Posterior cingulate gyrus (tissue), 11 donors: ENCODE measurements at regions not wholly inside any gene's neighbourhood (a gene's known extent, or its start where the extent isn't known, plus 50 kb on each side); places are given as distances from the start of the nearest gene placed in this dataset.

Experiments used
- DNase-seq, 10 donors: peaks; one replicate each; pipeline versions ENCODE4 v3.0.0 to v3.0.0-alpha.2; 2020 to 2021; ENCODE audit warnings: mixed read lengths in 3 of 10
- intact Hi-C: fragments of 100-400 bp; cut with DNase I; formaldehyde crosslinking; loops from one replicate; pipeline ENCODE4 v1.15.1; 2023

DNA sequence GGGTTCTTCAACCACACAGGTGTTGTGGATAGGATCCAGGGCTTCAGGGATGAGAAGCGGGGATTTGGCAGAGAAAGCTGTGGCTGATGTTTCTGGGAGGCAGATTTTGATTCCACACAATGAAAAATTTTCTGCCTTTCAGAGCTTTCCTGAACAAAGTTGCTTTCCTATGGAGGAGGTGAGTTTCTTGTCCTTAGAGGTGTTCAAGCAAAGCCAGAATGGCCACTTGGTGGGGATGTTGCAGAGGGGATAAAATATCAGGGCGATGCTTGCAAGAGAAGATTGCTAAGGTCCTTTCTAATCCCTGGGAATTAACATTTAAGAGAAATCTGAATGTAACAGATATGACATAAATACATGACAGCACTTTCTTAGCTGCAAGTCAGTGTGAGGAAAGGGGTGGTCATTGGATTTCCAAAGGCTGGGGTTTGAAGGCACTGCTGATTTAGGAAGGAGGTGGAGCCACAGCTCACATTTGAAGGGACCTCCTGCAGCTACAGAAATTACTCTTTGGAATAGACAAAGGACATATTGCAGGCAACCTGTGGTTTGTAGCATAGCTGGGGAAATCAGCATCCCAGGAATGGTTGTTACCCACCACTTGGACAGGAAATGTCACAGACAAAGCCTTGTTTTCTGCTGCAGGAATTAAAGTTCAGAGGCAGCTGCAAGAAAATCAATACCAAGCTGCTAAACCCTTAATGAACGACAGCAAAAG, 271.1 kb upstream of the CHD6 start:
- peak in 4 of 10 donors; percentile 22 to 89 (median 32) for DNase-seq
- intact Hi-C loops = no loop called here

DNA sequence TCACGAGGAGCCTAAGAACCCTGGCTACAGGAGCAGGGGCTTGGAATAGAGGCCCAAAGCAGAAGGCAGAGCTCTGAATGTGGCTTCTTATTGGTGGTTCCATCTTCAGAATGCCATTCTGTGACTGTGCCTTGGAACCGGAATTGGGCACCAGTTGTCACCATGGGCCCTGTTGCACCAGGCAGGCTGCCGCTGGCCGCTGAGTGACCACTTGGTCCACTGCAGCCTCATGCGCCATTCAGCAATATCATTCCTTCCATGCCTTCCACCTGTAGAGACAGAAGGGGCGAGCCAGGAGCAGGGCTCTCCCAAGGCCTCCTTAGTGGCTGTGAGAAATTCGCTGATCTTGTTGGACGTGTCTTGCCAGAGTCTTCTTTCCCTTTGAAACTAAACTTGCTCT, 270.3 kb upstream of the CHD6 start:
- peak in 1 of 10 donors; percentile 81 for DNase-seq
- intact Hi-C loops = no loop called here

DNA sequence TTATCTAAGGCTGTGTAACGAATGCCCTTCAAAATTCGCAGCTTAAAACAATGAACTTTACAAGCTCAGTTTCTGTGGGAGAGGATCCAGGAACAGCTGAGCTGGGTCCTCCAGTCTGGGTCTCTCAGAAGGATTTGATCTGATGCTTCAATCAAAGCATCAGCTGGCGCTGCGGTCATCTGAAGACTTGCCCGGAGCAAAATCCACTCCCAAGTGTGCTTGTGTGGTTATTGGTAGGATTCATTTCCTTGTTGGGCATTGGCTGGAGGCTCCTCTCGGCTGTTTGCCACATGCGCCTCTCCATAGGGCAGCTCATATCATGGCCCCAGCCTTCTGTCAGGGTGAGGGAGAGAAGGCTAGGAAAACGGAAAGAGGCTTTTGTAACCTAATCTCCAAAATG, 269.3 kb upstream of the CHD6 start:
- no peak for DNase-seq
- intact Hi-C loops = no loop called here

DNA sequence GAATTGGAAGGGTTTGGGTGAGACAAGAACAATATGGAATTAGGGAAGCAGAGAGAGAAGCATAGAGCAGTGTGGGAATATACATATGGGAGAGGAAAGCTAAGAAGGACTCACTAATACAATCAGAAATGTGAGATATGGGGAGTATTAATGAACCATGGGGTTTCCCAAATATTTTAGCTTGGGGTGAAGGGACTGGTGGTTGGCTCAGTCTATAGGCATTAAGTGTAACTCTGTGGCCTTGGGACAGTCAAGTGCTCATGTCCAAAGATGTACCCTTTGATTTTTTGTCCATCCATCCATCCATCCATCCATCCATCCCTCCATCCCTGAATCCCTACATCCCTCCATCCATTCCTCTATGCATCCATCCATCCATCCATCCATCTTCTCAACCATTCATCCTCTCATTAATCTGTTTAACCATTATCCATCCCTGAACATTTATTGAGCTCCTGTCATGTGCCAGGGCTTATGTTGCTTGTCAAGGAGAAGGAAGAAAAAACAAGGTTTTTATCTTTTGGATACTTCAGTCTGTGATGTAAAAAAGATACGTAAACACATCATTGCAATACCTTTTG, 263.4 kb upstream of the CHD6 start:
- DNase-seq = no peak
- intact Hi-C loops = no loop called here

DNA sequence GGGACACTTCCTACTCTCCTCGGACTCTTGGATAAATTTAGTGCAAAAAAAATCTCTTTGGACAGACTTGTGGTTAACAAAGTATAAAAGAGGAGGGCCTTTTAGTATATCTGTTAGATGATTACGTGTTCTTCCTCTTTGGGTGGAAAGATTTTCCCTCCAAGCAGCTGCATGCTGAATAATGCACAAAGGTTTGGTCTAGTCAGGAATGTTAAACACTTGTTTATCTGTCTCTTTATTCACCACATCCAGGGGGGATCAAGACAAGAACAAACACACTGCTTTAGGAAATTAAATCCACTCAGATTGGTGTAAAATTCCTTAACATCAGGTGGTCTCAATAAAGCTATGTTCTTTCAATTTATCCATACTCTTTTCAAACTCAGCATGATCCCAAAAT, 260.9 kb upstream of the CHD6 start:
- intact Hi-C loops = no loop called here
- DNase-seq = no peak

DNA sequence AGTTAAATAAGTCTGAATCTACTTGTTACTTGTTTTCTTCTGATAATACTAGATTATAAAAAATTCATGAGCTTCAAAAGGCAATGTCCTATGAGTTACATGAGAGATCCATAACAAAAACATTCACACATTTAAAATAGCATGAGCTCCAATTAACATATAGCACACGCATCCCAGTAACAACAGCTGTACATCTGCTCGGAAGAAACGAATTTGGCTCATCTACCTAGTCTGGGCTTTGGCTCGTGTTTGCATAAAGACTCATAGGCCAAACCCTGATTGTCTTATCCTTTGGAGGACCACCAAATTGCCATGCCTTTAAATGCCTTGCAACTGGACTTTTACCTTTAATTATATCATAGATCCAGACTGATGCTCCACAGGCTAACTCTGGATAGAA, 259.7 kb upstream of the CHD6 start:
- intact Hi-C loops = no loop called here
- DNase-seq = no peak

DNA sequence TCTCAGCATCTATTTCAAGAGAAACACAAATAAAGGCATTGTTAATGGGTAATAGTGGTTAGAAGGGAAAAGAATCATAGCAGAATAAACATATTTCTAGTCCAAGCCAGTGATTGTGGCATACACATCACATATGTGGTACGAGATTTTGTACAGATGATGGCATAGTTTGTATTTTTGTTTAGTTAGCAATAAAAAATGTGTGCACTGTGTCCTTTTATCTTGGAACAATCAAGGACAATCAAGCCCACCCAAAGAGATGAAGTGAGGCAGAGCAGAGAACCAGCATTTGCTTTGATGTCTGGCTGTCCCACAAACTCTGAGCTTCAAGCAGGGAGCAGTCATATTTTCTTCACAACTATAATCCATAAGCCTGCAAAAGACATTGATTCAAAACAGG, 256.5 kb upstream of the CHD6 start:
- DNase-seq = no peak
- intact Hi-C loops = no loop called here

DNA sequence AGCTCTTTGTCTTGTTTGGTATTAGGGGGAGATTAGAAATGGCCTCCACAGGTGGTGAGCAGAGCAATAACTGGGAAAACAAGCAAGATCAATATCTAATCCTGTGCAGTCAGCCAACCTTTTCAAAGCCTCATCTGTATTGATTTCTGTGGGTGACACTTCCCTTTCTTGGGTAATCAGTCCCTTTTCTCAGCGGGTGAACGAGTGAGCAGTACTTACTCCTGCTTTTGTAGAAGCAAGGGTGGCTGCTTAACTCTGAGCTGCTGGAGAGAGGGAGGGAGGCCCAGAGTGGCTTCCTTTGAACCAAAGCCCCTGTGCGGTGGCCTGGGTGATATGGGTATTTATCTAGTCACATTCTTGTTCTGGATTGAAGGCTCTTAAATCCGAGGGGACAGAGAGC, 254.8 kb upstream of the CHD6 start:
- no peak for DNase-seq
- intact Hi-C loops = no loop called here

DNA sequence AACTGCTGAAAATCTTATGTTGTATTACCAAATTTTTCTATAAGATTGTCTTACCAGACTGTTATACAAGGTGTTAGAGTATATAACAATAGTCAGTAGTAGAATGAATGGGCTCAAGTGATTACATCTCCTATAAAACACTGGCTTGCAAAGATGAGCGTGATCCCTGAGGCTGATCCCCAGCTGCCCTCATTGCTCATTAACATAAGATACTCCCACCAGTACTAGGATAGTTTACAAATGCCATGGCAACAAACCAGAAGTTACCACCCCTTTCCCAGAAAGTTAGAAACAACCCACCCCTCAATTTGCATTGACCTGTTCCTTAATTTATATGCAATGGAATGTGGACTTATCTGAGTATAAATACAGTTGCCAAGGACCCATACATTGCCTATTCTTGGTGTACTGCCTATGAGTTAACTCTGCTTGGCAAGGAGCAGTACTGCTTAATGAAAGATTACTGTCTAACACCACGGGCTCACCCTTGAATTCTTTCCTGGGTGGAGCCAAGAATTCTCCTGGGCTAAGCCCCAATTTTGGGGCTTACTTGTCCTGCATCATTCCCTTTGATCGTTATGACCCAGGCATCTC, 252.8 kb upstream of the CHD6 start:
- no peak for DNase-seq
- intact Hi-C loops = no loop called here

DNA sequence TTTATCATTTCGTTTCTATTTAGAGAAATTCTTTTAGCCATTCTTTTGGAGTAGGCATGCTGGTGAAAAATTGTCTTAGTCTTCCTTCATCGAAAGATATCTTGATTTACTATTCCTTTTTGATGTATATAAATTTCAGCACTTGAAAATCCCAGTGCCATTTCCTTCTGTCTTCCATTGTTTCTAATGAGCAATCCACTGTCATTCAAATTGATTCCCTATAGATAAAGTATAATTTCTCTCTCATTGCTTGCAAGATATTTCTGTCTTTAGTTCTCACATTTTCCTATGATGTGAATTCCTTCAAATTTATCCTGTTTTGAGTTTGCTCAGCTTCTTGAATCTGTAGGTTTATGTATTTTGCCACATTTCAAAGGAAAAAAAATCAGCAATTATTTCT, 251.1 kb upstream of the CHD6 start:
- DNase-seq = no peak
- intact Hi-C loops = no loop called here

DNA sequence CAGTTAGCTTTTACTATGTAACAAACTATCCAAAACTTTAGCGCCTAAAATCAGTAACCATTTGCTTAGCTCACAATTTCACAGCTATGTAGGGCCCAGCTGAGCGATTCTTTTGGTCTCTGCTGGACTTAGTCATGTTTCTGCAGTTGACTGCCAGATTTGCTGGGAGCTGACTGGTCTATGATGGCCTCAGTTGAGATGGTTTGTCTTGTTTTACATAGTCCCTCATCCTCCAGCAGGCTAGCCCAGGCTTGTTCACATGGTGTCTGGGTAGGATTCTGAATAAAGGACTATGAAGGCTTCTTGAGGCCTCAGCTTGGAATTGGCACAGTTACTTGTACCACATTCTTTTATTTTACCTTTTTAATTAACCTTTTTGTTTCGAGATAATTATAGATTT, 247.8 kb upstream of the CHD6 start:
- intact Hi-C loops = no loop called here

DNA sequence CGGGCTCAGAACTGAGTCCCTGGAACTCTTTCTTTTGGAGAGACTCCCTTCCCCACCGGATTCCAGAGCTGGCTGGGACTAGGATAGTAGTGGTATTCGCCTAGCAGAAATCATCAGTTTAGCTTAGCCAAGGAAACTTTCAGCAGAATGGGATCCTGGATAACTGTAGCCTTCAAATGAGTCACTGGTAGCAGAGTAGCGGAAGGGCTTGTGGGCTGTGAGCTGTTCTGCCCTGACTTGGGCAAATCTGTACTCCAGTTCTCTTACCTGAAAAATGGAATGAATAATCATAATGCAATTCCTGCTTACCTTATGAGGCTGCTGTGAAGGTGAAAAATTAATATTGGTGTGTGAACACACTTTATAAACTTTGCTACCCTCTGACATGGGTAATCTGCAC, 244.3 kb upstream of the CHD6 start:
- intact Hi-C loops = no loop called here
- DNase-seq = no peak

More for the DNA sequence above, 247.8 kb upstream of the CHD6 start:
- DNase-seq = no peak

DNA sequence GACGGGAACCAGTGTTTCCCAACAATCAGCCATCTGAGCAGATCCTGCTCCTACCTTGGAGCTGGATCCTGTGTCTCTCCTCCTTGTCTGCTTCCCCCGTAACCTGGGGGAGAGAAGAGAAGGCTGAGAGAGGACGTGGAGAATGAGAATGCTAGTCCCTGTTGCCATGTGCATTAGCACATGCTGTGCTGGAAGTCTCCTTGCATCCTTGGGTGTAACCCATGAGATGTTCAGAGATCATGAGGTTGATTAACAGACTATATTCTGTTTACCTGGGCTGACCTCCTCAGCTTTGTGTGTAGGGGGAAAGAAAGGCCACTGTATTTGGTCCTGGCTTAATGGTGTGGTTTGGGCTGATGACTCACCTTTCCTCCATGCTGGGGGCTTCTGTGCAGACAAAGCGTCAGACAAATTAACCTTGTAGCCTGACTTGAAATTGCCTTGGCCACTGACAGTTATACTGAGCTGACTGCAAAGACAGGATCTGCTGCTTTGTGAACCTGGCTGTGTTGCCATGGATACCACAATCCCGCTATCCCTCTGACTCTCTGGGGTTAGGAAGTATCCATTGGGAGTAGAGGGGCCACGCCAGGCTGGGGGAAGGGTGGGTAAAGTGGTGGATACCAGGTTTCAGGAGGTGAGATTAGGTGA, 243.7 kb upstream of the CHD6 start:
- no peak for DNase-seq
- intact Hi-C loops = no loop called here

DNA sequence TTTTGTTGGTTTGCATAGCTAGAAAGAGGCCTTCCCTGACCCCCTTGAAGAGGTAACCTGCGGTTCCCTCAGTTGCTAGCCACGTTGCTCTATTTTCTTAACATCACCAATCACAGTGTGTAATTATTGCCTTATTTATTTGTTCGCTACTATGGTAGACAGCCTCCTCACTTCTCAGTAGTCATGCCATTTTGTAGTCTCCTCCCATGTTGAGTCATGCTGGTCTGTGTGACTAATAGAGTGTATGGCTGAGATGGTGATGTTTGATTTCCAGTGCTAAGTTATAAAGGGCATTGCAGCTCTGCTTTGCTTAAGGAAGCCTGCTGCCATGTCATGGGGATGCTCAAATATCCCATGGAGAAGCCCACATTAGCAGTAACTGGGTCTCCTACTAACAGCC, 236.6 kb upstream of the CHD6 start:
- intact Hi-C loops = no loop called here

DNA sequence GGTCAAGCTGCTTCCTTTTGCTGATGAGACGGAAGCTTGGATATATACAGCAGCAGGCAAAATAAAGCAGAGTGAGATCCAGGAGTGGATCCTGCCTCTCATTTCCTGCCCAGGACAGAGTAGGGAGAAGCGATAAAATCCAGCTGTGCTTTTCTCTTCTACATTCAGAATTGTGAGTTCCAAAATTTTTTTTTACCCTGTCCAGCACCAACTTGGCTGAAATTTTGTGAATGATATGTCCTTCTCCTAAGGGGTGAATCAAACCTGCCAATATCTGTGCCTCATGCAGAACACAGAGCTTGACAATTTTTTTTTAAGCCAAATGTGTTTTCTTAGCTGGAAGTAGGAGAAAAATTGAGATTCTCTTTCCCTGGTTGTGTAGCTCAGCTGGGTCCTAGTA, 235.6 kb upstream of the CHD6 start:
- DNase-seq = no peak
- intact Hi-C loops = no loop called here

More for the DNA sequence above, 236.6 kb upstream of the CHD6 start:
- DNase-seq = no peak

DNA sequence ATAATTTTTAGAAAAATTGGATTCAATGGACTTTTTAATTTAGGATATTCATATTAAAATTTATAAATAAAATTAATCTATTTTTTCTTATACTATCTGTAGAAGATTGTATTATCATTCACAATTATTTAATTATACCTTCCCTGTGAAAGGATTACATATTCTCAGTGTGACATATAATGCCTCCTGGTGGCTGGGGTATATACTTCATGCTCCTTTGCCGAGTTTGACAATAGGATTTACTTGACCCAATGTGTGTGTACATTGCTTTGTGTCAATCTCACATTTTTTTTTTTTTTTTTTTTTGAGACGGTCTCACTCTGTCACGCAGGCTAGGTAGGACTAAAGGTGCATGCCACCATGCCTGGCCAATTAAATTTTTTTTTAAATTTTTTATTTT, 230.0 kb upstream of the CHD6 start:
- intact Hi-C loops = no loop called here
- DNase-seq = no peak

DNA sequence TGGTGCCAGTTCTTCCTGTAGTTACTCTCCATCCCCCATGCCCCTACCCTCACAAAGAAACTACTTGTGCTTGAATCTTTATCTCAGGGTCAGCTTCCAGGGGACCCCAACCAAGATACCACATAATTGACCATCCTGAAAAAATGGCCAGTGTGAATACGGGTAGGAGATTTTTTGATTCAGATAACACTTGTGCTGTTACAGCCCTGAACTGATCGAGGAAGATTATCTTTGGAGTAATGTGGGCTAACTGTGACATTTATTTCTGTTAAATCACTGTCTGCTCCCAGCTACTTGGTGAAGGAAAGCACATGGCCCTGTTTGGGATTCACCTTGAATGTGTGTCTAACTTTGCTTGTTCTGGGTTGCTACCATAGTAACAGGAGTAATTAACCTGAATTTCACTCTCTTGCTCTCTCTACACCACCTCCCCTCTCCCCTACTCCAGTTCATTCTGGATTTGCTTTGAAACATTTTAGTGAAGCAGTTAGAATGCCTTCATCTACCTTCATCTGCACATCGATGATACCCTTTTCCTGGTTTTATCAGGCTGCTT, 219.6 kb upstream of the CHD6 start:
- DNase-seq = no peak
- intact Hi-C loops = no loop called here

DNA sequence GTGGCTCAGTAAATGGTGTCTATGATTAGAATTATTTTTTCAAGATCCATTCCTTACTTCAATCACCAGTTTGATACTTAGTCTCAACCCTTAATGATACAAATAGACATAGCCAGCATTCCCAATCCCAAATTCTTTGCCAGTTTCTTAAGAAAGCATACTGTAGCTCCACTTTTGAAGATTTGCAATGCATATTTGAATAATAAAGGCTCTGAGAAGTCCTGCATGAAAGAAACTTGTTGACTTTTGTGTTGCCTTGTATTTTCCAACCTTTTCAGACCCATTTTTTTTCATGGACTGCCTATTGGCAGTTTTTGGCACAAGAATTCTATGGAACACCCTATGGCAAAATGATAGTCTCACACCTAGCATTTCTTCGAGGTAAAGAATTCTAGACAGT, 215.6 kb upstream of the CHD6 start:
- intact Hi-C loops = no loop called here
- DNase-seq = no peak

DNA sequence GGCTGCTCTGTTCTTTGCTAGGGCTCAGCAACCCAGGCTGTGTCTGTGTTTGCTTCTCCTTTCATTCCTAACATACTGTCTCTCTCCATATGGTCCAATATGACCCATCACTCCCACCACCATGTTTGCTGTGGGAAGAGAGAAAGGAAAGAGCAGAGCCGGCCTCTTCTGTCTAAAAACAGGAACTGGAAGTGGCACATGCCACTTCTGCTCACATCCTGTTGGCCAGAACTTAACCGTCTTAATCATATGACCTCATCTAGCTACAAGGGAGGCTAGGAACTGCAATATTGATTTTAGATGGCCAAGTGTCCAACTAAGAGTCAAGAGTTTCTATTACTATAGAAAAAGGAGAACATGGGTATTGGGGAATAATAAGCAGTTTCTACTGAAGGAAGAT, 212.5 kb upstream of the CHD6 start:
- intact Hi-C loops = no loop called here
- DNase-seq = no peak

DNA sequence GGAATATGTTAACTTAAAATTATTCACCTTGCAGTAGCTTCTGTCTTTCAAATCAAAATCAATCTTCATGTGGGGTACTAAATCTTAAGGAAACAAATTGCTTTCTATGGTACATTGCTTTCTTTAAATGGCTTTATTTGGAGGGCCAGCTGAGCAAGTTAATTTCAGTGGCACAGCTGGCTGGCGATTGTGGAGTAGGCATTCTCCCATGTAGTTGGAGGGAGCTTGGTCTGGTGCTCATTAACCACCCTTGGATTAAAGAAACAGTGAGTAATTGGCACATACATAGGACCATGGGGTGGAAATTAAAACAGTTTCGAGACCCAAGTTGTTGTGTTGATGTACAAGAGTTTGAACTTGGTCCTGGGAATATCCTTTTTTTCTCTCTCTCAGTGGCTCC, 201.3 kb upstream of the CHD6 start:
- intact Hi-C loops = no loop called here
- DNase-seq = no peak

DNA sequence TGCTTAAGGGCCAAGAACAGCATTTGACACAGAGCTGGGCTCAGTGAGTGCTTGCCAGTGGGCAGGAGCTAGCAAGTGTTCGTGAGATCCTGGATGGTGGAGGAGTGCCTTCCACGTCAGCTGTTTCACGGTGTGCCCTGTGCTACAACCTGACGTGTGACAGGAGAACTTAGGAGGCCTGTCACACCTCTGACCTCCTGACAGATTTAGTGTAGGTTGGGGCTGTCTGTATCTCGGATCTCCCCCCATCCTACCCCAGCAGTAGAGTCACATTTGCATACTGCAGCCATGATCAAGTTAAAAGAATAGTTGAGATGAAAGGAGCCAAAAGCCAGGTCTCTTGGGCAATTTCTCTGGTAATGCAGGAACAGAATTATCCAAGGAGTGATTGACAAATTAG, 200.8 kb upstream of the CHD6 start:
- intact Hi-C loops = no loop called here
- DNase-seq = no peak

DNA sequence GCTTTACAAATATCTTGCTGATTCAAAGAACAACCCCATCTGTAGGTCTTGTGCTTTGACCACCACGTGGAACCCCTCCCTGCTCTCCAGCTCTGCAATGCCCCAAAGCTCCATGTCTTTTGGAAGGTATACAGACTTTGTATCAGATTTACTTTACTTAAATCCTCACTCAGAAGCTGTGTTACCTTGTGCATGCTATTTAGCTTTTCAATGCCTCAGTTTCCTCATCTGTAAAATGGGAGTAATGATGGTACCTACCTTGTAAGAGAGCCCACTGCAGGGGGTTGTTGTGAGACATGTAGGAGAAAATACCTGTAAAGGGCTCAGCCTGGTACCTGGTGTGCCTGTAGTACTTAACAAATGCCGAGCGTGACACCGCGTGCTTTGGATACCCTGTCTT, 200.2 kb upstream of the CHD6 start:
- intact Hi-C loops = no loop called here

More for the DNA sequence above, 200.2 kb upstream of the CHD6 start:
- no peak for DNase-seq
